HG03175 (cell line): ENCODE measurements at regions not wholly inside any gene's neighbourhood (a gene's known extent, or its start where the extent isn't known, plus 50 kb on each side); places are given as distances from the start of the nearest gene placed in this dataset.

Experiments used
- ATAC-seq: cut with Tn5 transposase; IDR thresholded peaks from one replicate; pipeline ENCODE4 v1.9.1; 2021; ENCODE audit warnings: mild to moderate bottlenecking, moderate library complexity; ENCODE audit not compliant: unreplicated experiment

DNA sequence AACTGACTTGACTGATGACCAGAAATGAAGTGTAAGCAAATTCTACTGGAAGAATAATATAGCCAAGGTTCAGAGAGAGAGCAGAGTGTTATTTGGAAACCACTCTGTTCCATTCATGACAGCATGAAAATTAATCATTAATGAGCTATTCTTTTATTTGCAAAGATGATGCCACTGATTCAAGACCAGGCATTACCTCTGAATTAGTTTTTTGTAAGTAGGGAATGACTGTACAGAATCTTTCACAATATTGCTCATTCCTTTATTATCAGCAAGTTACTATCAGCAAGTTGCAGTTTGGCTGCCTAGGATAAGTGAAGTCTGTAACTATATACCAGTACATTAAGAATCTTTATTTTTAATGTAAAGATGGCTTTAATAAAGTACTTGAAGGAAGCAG, 75.1 kb upstream of the RGMB start:
- ATAC-seq = no peak

GRCh38 chr5:98700730-98701129, 72.7 kb upstream of the RGMB start:
- no peak for ATAC-seq

GRCh38 chr5:98705841-98706240, 67.6 kb upstream of the RGMB start:
- no peak for ATAC-seq

GRCh38 chr5:98709681-98710080, 63.8 kb upstream of the RGMB start:
- no peak for ATAC-seq

DNA sequence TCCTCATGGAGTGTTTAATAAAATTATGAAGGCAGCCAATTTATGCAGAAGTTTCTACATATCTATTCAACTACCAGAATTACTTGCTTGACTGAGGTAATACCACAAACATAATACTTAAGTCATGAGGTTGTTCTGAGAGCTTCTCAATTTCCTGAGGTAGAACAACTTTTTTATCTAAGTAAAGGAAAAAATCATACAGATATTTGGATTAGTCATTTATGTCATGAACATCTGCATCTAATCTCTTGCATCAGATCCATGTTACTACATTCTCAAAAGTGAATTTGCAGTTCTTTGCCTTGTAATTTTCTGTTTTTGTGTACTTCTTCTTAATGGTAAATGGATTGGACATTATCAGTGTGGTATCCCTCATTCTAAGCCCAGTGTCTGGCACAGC, 60.4 kb upstream of the RGMB start:
- no peak for ATAC-seq

GRCh38 chr5:98713856-98714255, 59.6 kb upstream of the RGMB start:
- no peak for ATAC-seq

GRCh38 chr5:98714710-98715288, 58.7 kb upstream of the RGMB start:
- ATAC-seq = no peak

- no peak for ATAC-seq
These were observed 52.1 kb upstream of the RGMB start for GRCh38 chr5:98721231-98721928.

GRCh38 chr5:98722188-98722587, 51.3 kb upstream of the RGMB start:
- ATAC-seq = no peak

- no peak for ATAC-seq
These were observed 50.4 kb upstream of the RGMB start for GRCh38 chr5:98723061-98723460.
